A549 (cell line): ENCODE measurements at regions not wholly inside any gene's neighbourhood (a gene's known extent, or its start where the extent isn't known, plus 50 kb on each side); places are given as distances from the start of the nearest gene placed in this dataset.

Source experiments
- ATAC-seq, 2 experiments: fragments of 200-7000 bp in 1 of 2; fragments of >200 bp in 1 of 2; cut with Nextera tagmentation in 1 of 2; cut with Tn5 transposase in 1 of 2; 3 replicates each; pipeline versions ENCODE4 v1.8.0 to v1.9.1; 2018 to 2020; ENCODE audit warnings: mild to moderate bottlenecking in 1 of 2, moderate library complexity in 1 of 2
- CTCF ChIA-PET: fragments of 300-600 bp; sonication (Branson Sonifier 250); formaldehyde crosslinking; extraction: SDS; loops from one replicate; lab custom pipeline; 2021; ENCODE audit warnings: antibody characterized with exemption, inconsistent platforms; lab: Yijun Ruan, JAX
- POLR2A ChIA-PET: fragments of 350-600 bp; formaldehyde crosslinking; extraction: SDS; loops from one replicate; lab custom pipeline; 2021; ENCODE audit warnings: antibody characterized with exemption, inconsistent platforms; lab: Yijun Ruan, JAX
- DNase-seq, 2 experiments: peaks; one replicate each; pipeline versions ENCODE4 v3.0.0 to v3.0.0-alpha.2; 2011 to 2016; ENCODE audit warnings: low read depth in 1 of 2, low spot score in 1 of 2
- FAIRE-seq: peaks from 2 replicates; lab custom pipeline; 2011; peaks lifted over from hg19 to GRCh38; lab: Jason Lieb, UNC
- H3K27ac ChIP-seq, 2 experiments: fragments of >200 bp; sonication (Bioruptor Twin); formaldehyde crosslinking; 3 replicates each; pipeline ENCODE4 v1.5.1; 2016 to 2017
- H3K4me1 ChIP-seq: fragments of >200 bp; sonication (Bioruptor Twin); formaldehyde crosslinking; 3 replicates; pipeline ENCODE4 v1.6.1; 2016
- H3K4me2 ChIP-seq: fragments of >200 bp; sonication (Bioruptor Twin); formaldehyde crosslinking; 3 replicates; pipeline ENCODE4 v1.6.1; 2016
- H3K4me3 ChIP-seq: fragments of >200 bp; sonication (Bioruptor Twin); formaldehyde crosslinking; 3 replicates; pipeline ENCODE4 v1.5.1; 2016
- H3K9me3 ChIP-seq: fragments of >200 bp; sonication (Bioruptor Twin); formaldehyde crosslinking; 3 replicates; pipeline ENCODE4 v1.6.1; 2016
- ATOH8 ChIP-seq: fragments of 250-450 bp; sonication (Bioruptor Pico); IDR thresholded peaks from 2 replicates; pipeline ENCODE4 v1.5.0; 2020; ENCODE audit warnings: low read depth, mild to moderate bottlenecking, moderate library complexity
- BCL3 ChIP-seq: fragments of >200 bp; sonication (Bioruptor Twin); formaldehyde crosslinking; IDR thresholded peaks from 3 replicates; pipeline ENCODE4 v1.6.1; 2016
- CBX2 ChIP-seq: fragments of 200-600 bp; sonication (generic); IDR thresholded peaks from 2 replicates; pipeline ENCODE4 v1.6.1; 2016; ENCODE audit warnings: low read depth, mild to moderate bottlenecking, borderline replicate concordance
- CBX8 ChIP-seq: fragments of 200-600 bp; sonication (generic); IDR thresholded peaks from 2 replicates; pipeline ENCODE4 v1.6.1; 2016
- EHF ChIP-seq: fragments of 250-450 bp; sonication (Bioruptor Pico); IDR thresholded peaks from 2 replicates; pipeline ENCODE4 v1.5.0; 2020; ENCODE audit warnings: mild to moderate bottlenecking
- GATA3 ChIP-seq: IDR thresholded peaks from 2 replicates; pipeline ENCODE4 v1.6.1; 2012; ENCODE audit warnings: borderline replicate concordance
- HDAC2 ChIP-seq: fragments of 200-600 bp; sonication (generic); IDR thresholded peaks from 2 replicates; pipeline ENCODE4 v1.6.1; 2016
- HES2 ChIP-seq: fragments of >200 bp; sonication (Bioruptor Twin); formaldehyde crosslinking; IDR thresholded peaks from 2 replicates; pipeline ENCODE4 v1.6.1; 2016
- HOXB13 ChIP-seq: fragments of 250-450 bp; sonication (Bioruptor Pico); IDR thresholded peaks from 2 replicates; pipeline ENCODE4 v1.5.0; 2020; ENCODE audit warnings: low read depth, mild to moderate bottlenecking, moderate library complexity
- HOXB5 ChIP-seq: fragments of 250-450 bp; sonication (Bioruptor Pico); IDR thresholded peaks from 2 replicates; pipeline ENCODE4 v1.5.0; 2020; ENCODE audit warnings: mild to moderate bottlenecking, moderate library complexity
- KDM1A ChIP-seq: fragments of 200-600 bp; sonication (generic); IDR thresholded peaks from 2 replicates; pipeline ENCODE4 v1.6.1; 2016; ENCODE audit warnings: low read depth, mild to moderate bottlenecking
- MAZ ChIP-seq: fragments of 150-350 bp; IDR thresholded peaks from 2 replicates; pipeline ENCODE4 v1.6.1; 2014; ENCODE audit warnings: antibody characterized with exemption, low read depth, low read length, borderline replicate concordance
- NR3C1 ChIP-seq: fragments of >200 bp; sonication (Bioruptor Twin); formaldehyde crosslinking; IDR thresholded peaks from 3 replicates; pipeline ENCODE4 v1.6.1; 2017
- POLR2AphosphoS2 ChIP-seq: conservative IDR thresholded peaks from 2 replicates; pipeline ENCODE4 v1.6.1; 2012; ENCODE audit warnings: low read length, improper control_type of control experiment, inconsistent platforms
- RAD21 ChIP-seq, 2 experiments: fragments of >200 bp in 1 of 2; sonication (Bioruptor Twin) in 1 of 2; formaldehyde crosslinking in 1 of 2; IDR thresholded peaks in 1 of 2; conservative IDR thresholded peaks in 1 of 2; 2 replicates in 1 of 2; 3 replicates in 1 of 2; pipeline ENCODE4 v1.6.1; 2012 to 2018; ENCODE audit warnings: inconsistent platforms in 1 of 2
- RNF2 ChIP-seq: fragments of 200-600 bp; sonication (generic); IDR thresholded peaks from 2 replicates; pipeline ENCODE4 v1.6.1; 2016; ENCODE audit warnings: low read depth, mild to moderate bottlenecking, antibody characterized with exemption, moderate library complexity, borderline replicate concordance
- SMC3 ChIP-seq: fragments of >200 bp; sonication (Bioruptor Twin); formaldehyde crosslinking; IDR thresholded peaks from 3 replicates; pipeline ENCODE4 v1.6.1; 2018; ENCODE audit warnings: inconsistent platforms
- WGBS: methylation state at CpG from one replicate; pipeline ENCODE4 v1.1.6; 2017; ENCODE audit errors: missing lambda C conversion rate; 5-methylcytosine and 5-hydroxymethylcytosine counted together
- TF ChIP-seq, protein P1 (sequence below): fragments of 200-600 bp; sonication (generic); IDR thresholded peaks from 2 replicates; pipeline ENCODE4 v1.6.1; 2016; ENCODE audit warnings: antibody characterized with exemption, mild to moderate bottlenecking, moderate library complexity
- TF ChIP-seq, protein P2 (sequence below): fragments of >200 bp; sonication (Bioruptor Twin); formaldehyde crosslinking; IDR thresholded peaks from 3 replicates; pipeline ENCODE4 v1.5.1; 2016
- TF ChIP-seq, protein P3 (sequence below): fragments of 450-650 bp; IDR thresholded peaks from 2 replicates; pipeline ENCODE4 v1.6.1; 2014; ENCODE audit warnings: antibody characterized with exemption

DNA sequence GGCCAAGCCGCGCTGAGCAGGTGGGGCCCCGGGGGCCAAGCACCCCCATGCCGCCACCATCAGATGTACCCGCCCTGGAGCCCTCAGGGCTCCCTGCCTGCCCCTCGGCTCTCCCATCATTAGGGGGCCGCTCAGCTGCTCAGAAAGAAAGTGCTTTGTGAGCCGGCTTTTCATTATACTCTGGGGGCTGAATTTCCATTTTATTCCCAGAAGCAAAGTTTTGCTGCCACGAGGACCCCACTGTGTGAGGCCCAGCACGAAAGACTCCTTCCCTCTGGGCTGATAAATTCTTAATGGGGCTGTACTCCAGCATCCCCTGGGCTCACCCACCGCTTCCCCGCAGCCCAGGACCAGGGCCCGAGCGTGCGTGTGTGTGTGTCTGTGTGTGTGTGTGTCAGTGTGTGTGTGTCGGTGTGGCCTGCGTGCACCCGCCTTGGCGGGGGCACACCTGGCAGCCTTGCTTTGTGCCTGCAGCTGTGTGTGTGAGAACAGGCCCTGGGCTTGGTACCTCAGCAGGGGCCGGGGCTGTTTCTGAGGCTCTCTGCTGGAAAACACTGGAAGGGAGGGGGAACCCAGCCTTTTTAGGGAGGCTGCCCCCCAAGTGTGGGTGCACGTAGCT, 103.0 kb upstream of the GSE1 start:
- FAIRE-seq (no peak), ATAC-seq (no peak), DNase-seq (no peak)
- TF ChIP-seq, protein P1, sequence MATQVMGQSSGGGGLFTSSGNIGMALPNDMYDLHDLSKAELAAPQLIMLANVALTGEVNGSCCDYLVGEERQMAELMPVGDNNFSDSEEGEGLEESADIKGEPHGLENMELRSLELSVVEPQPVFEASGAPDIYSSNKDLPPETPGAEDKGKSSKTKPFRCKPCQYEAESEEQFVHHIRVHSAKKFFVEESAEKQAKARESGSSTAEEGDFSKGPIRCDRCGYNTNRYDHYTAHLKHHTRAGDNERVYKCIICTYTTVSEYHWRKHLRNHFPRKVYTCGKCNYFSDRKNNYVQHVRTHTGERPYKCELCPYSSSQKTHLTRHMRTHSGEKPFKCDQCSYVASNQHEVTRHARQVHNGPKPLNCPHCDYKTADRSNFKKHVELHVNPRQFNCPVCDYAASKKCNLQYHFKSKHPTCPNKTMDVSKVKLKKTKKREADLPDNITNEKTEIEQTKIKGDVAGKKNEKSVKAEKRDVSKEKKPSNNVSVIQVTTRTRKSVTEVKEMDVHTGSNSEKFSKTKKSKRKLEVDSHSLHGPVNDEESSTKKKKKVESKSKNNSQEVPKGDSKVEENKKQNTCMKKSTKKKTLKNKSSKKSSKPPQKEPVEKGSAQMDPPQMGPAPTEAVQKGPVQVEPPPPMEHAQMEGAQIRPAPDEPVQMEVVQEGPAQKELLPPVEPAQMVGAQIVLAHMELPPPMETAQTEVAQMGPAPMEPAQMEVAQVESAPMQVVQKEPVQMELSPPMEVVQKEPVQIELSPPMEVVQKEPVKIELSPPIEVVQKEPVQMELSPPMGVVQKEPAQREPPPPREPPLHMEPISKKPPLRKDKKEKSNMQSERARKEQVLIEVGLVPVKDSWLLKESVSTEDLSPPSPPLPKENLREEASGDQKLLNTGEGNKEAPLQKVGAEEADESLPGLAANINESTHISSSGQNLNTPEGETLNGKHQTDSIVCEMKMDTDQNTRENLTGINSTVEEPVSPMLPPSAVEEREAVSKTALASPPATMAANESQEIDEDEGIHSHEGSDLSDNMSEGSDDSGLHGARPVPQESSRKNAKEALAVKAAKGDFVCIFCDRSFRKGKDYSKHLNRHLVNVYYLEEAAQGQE: no peak
- TF ChIP-seq HOXB5 (CRISPR knock-in tag) (no peak), RAD21 (conservative IDR thresholded peaks at IDR 0.05 in 1 of 2, IDR thresholded peaks at IDR 0.05 in 1 of 2) (no peak), GATA3 (no peak), BCL3 (no peak), KDM1A (no peak), MAZ (no peak), EHF (CRISPR knock-in tag) (no peak), CBX8 (no peak), NR3C1 (no peak), HDAC2 (no peak), HOXB13 (CRISPR knock-in tag) (no peak), HES2 (no peak), POLR2AphosphoS2 (no peak), SMC3 (no peak), CBX2 (no peak), RNF2 (no peak), ATOH8 (CRISPR knock-in tag) (no peak)
- TF ChIP-seq, protein P2, sequence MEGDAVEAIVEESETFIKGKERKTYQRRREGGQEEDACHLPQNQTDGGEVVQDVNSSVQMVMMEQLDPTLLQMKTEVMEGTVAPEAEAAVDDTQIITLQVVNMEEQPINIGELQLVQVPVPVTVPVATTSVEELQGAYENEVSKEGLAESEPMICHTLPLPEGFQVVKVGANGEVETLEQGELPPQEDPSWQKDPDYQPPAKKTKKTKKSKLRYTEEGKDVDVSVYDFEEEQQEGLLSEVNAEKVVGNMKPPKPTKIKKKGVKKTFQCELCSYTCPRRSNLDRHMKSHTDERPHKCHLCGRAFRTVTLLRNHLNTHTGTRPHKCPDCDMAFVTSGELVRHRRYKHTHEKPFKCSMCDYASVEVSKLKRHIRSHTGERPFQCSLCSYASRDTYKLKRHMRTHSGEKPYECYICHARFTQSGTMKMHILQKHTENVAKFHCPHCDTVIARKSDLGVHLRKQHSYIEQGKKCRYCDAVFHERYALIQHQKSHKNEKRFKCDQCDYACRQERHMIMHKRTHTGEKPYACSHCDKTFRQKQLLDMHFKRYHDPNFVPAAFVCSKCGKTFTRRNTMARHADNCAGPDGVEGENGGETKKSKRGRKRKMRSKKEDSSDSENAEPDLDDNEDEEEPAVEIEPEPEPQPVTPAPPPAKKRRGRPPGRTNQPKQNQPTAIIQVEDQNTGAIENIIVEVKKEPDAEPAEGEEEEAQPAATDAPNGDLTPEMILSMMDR: no peak
- TF ChIP-seq, protein P3, sequence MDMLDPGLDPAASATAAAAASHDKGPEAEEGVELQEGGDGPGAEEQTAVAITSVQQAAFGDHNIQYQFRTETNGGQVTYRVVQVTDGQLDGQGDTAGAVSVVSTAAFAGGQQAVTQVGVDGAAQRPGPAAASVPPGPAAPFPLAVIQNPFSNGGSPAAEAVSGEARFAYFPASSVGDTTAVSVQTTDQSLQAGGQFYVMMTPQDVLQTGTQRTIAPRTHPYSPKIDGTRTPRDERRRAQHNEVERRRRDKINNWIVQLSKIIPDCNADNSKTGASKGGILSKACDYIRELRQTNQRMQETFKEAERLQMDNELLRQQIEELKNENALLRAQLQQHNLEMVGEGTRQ: no peak
- H3K4me3 ChIP-seq: no peak overlapping the region
- H3K9me3 ChIP-seq: no peaks in the 10 kb centered on the region
- ChIA-PET POLR2A (no interaction called here), CTCF (interaction anchor here (0.6 to 4.4 kb wide), 8 partner anchors 19 to 395 kb away, joined by 3 to 18 read pairs (median 6); no protein-coding TSS in a partner anchor)
- peaks cover 21% of the 10 kb centered on the region for H3K4me1 ChIP-seq
- peak overlapping the region in 1 of 2 experiments; percentile 58; a peak in 3 of 6 replicates for H3K27ac ChIP-seq
- no peak overlapping the region for H3K4me2 ChIP-seq
- 85% methylated on average over 19 of the region's 21 CpGs for WGBS
